AG09319 (cell line): ENCODE measurements at regions not wholly inside any gene's neighbourhood (a gene's known extent, or its start where the extent isn't known, plus 50 kb on each side); places are given as distances from the start of the nearest gene placed in this dataset.

ENCODE experiments used
- DNase-seq: peaks from one replicate; pipeline ENCODE4 v3.0.0-alpha.2; 2010; ENCODE audit warnings: low read depth; ENCODE audit errors: extremely low read depth
- CTCF ChIP-seq: IDR thresholded peaks from 2 replicates; pipeline ENCODE4 v1.5.1; 2011; ENCODE audit warnings: low read depth, mild to moderate bottlenecking, inconsistent platforms, low read length, moderate library complexity

DNA sequence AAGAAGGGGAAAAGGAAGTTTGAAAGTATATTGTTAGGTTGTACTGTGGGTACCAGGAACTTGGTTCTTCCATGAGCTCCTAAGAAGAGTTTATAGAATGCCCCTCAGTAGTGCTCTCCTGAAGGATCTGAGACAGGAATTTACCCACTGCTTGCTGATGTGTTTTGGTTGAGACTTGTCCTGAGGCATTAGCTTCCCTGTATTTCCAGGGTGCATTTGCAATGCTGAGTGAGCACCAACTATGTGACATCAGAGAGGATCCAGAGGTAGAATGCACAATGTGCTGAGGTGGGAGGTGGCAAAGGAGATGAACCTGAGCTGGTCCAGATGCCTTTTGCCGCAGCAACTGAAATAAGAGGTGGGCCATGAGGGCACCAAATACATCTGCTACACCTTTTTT lies 64.3 kb upstream of the LRRC3B start:
- no peak for DNase-seq
- TF ChIP-seq CTCF: no peak

DNA sequence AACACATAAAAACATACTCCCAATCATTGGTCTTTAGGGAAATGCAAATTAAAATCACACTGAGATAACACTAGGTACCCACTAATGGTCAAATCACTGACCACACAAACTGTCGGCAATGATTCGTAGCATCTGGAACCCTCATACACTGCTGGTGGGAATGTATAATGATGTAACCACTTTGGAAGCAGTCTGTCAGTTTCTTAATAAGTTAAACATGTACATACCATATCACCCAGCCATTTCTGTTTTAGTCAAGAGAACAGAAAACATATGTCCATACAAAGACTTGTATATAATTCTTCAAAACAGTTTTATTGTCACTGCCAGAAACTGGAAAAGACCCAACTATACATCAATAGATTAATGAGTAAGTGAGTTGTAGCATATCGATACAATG lies 63.3 kb upstream of the LRRC3B start:
- no peak for DNase-seq
- TF ChIP-seq CTCF: no peak

DNA sequence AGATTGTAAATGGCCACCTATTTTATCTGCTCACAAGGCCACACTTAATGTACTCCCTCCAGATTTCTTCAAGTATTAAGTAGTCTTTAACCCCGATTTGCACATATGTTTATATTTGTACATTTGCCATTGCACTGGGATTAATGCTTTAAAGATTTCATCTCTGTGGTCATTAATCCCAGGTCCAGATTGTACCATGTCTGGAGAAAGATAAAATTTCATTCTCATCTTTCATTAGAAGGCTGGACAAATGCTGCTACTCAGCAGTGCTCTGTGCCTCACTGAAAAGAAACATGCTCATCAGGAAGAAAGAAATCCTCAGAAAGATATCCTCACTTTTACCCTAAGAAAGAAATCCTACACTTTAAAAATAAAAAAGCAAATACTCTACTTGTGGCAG lies 62.5 kb upstream of the LRRC3B start:
- TF ChIP-seq CTCF: no peak
- no peak for DNase-seq

DNA sequence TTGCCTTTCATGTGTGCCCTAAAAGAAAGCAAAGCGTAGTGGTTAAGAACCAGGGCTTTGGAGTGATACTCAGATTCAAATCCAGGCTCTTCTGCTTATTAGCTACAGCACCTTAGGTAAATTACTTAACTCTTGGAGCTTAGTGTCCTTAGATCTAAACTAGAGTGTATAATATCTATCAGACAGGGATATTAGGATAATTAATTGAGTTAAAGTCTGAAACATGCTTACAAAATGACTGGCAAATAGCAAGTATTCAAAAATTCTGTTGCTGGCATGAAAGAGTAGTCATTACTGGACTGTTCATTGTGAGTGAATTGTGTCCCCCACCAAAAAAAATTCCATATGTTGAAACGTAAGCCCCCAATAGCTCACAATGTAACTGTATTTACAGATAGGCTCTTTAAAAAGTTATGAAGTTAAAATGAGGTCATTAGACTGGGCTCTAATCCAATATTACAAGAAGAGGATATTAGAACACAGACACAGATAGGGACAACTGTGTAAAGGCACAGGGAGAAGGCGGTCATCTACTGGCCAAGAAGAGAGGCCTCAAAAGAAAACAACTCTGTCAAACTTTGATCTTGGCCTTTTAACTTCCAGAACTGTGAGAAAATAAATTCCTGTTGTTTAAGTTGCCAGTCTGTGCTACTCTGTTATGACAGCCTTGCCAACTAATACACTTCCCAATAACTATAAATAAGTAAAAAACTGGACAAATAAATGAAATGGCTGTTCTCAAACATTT lies 60.4 kb upstream of the LRRC3B start:
- DNase-seq: no peak

More for the DNA sequence above, 60.4 kb upstream of the LRRC3B start:
- no peak for TF ChIP-seq CTCF
